Mucosa of descending colon (tissue), 3 donors: ENCODE measurements at regions not wholly inside any gene's neighbourhood (a gene's known extent, or its start where the extent isn't known, plus 50 kb on each side); places are given as distances from the start of the nearest gene placed in this dataset.

Experiments
- ATAC-seq: fragments of 200-7000 bp; cut with Tn5 transposase; one replicate; pipeline ENCODE4 v1.9.1; 2020; ENCODE audit warnings: mild to moderate bottlenecking, moderate library complexity
- DNase-seq, 3 donors: peaks; one replicate each; pipeline ENCODE4 v3.0.0-alpha.2; 2020
- H3K36me3 ChIP-seq: fragments of 200-600 bp; one replicate; pipeline ENCODE4 v1.8.0; 2021; ENCODE audit warnings: low read depth, mild to moderate bottlenecking
- H3K4me1 ChIP-seq: fragments of 200-600 bp; one replicate; pipeline ENCODE4 v1.8.0; 2021; ENCODE audit warnings: low read depth, mild to moderate bottlenecking
- H3K4me3 ChIP-seq: fragments of 200-600 bp; one replicate; pipeline ENCODE4 v1.8.0; 2021; ENCODE audit warnings: mild to moderate bottlenecking
- H3K9me3 ChIP-seq: fragments of 200-600 bp; one replicate; pipeline ENCODE4 v1.8.0; 2021; ENCODE audit warnings: mild to moderate bottlenecking
- intact Hi-C, 2 donors: fragments of 100-400 bp; cut with DNase I in 1 of 2; cut with micrococcal nuclease in 1 of 2; formaldehyde crosslinking; loops; one replicate each; pipeline versions ENCODE4 v1.11.0 to v1.11.1; 2022; cut with DNase I, micrococcal nuclease
- TF ChIP-seq, protein P1 (sequence below): fragments of 200-600 bp; IDR thresholded peaks from one replicate; pipeline ENCODE4 v1.8.0; 2022; ENCODE audit warnings: antibody characterized with exemption, mild to moderate bottlenecking
- donor health status: DM: no; HTN: no; CAD: no; lungs with moderate emphysema.
- donor health status: DM: no; HTN: no; CAD: no.
- donor health status: DM: no; HTN: yes; CAD: no.

DNA sequence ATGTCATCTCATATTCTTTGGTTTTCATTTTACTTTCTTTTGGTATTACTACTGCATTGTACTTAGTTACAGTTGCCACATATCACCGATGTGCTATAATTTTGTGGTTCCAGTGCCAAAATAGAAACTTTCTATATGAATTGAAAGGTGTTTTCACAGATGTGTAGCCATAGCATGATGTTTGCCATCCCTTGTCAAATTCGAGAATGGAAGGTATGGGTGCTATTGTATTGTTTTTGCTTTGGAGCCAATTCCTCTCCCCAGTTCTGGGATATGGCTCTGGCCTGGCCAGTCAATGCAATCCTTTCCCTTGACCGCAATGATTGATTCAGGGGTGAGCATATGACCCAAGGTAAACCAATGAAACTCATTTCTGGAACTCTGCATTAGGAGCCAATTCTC, 86.2 kb upstream of the RPS6KA3 start:
- no peak for ATAC-seq
- intact Hi-C loops: no loop called here

DNA sequence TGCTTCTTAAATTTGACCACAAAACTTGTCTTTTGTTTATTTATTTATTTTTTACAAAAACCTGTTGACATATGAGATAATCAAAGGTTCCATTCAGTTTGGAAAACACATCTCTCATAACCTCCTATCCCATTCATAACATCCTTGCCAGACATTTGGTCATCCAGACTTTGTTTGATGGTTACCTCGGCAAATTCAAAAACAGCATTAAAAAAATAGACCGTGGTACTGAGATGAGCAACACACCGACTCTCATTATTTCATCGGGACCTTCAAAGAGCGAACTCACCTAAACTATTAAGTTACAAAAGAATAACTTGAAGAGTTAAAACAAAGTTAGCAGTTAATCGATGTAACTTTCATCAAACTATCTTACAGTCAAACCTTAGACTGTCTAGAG, 85.8 kb upstream of the RPS6KA3 start:
- DNase-seq: no peak
- Histone ChIP-seq H3K4me1 (no peaks in the 10 kb centered on the region), H3K4me3 (no peak overlapping the region), H3K9me3 (no peaks in the 10 kb centered on the region), H3K36me3 (no peaks in the 10 kb centered on the region)
- ATAC-seq: no peak
- intact Hi-C loops: no loop called here
- TF ChIP-seq, protein P1, sequence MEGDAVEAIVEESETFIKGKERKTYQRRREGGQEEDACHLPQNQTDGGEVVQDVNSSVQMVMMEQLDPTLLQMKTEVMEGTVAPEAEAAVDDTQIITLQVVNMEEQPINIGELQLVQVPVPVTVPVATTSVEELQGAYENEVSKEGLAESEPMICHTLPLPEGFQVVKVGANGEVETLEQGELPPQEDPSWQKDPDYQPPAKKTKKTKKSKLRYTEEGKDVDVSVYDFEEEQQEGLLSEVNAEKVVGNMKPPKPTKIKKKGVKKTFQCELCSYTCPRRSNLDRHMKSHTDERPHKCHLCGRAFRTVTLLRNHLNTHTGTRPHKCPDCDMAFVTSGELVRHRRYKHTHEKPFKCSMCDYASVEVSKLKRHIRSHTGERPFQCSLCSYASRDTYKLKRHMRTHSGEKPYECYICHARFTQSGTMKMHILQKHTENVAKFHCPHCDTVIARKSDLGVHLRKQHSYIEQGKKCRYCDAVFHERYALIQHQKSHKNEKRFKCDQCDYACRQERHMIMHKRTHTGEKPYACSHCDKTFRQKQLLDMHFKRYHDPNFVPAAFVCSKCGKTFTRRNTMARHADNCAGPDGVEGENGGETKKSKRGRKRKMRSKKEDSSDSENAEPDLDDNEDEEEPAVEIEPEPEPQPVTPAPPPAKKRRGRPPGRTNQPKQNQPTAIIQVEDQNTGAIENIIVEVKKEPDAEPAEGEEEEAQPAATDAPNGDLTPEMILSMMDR: no peak

More for the DNA sequence above, 86.2 kb upstream of the RPS6KA3 start:
- no peak overlapping the region for H3K4me3 ChIP-seq
- no peak for DNase-seq
- no peaks in the 10 kb centered on the region for H3K36me3 ChIP-seq
- TF ChIP-seq, protein P1: no peak
- no peaks in the 10 kb centered on the region for H3K4me1 ChIP-seq
- H3K9me3 ChIP-seq: no peaks in the 10 kb centered on the region

DNA sequence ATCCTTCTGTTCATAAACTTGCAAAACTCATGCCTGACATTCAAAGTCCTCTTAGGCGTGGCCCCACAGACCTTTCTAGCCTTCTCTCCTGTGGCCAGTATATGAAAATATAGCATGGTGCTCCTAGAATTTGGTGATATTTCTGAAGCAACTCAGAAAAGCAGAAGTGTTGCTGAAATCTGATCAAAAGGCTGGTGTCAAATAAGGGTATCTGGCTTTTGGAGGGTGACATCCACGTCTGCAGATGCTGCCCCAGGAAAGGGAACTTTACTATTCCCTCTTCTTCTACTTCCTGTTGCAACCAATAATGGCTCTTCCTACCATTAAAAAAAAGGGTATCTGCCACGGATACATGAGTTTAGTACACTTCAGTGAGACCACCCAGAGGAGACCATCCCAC, 83.9 kb upstream of the RPS6KA3 start:
- intact Hi-C loops: no loop called here
- Histone ChIP-seq H3K4me1 (no peaks in the 10 kb centered on the region), H3K9me3 (no peaks in the 10 kb centered on the region), H3K4me3 (no peak overlapping the region), H3K36me3 (no peaks in the 10 kb centered on the region)
- ATAC-seq: peak; percentile 40
- no peak for DNase-seq
- TF ChIP-seq, protein P1: no peak

DNA sequence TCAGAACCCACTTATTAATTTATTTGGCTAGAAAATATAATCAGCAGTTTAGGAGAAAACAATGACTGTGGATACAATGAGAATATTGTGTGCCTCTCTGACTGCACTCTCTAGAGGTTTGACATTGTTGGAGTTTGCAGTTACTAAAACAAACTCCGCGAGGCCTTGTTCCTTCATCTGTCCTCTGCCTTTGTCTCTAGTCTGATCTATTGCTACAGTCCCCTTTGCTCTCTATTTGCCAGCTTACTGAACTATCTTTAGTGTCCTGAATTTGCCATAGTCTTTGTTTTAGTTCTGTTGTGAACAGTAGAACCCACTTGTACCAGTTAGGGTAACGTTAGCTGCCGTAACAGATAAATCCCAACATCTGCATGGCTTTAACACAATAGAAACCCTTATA, 81.4 kb upstream of the RPS6KA3 start:
- intact Hi-C loops: no loop called here
- TF ChIP-seq, protein P1: no peak
- H3K4me3 ChIP-seq: no peak overlapping the region
- no peaks in the 10 kb centered on the region for H3K9me3 ChIP-seq
- no peaks in the 10 kb centered on the region for H3K4me1 ChIP-seq
- no peaks in the 10 kb centered on the region for H3K36me3 ChIP-seq
- DNase-seq: no peak
- no peak for ATAC-seq

DNA sequence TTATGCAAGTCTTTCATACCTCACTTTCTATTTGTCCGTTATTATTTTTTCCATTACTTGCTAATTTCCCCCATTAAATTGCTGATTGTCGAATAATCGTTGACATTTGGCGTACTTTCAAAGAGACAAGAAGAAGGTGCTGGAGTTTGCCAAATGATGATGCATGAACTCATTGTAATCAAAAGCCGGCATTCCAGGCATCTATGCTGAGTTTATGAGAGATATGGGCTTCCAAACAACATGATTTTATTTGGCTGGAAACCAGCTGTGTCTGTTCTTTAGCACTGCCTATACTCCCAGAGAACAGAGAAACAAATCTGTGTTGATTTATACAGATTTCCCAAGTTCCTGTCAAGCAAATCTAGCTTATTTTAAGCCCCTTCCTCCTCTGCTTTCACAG, 80.8 kb upstream of the RPS6KA3 start:
- Histone ChIP-seq H3K9me3 (no peaks in the 10 kb centered on the region), H3K36me3 (no peaks in the 10 kb centered on the region), H3K4me1 (no peaks in the 10 kb centered on the region), H3K4me3 (no peak overlapping the region)
- ATAC-seq (no peak), DNase-seq (no peak)
- TF ChIP-seq, protein P1: no peak
- intact Hi-C loops: no loop called here

DNA sequence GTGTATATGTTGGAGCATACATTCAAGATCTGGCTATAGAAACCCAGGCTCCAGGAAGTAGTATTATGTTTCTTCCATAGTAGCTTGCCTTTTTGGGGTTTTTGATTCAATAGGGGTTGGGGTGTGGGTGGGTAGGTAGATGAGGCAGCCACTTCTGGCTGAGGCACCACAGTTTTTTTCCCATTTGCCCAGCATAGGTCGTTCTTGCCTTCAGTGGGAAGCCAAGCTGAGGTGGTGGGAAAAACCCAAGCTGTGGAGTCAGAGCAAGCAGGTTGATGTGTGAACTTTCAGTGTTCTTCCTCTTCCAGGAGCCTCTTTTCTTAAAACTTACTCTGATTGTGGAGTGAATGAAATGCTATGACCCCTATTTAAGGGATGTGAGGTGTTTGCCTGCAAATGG, 67.0 kb upstream of the RPS6KA3 start:
- DNase-seq: no peak
- no peaks in the 10 kb centered on the region for H3K36me3 ChIP-seq
- no peak for ATAC-seq
- no peaks in the 10 kb centered on the region for H3K4me1 ChIP-seq
- H3K9me3 ChIP-seq: no peaks in the 10 kb centered on the region
- TF ChIP-seq, protein P1: no peak
- intact Hi-C loops: no loop called here
- no peak overlapping the region for H3K4me3 ChIP-seq
